Activated CD4-positive, alpha-beta T cell treated with anti-CD3 and anti-CD28 coated beads, Interleukin-2, amount 50 U/mL, for 1 hour (primary cell): ENCODE measurements at regions not wholly inside any gene's neighbourhood (a gene's known extent, or its start where the extent isn't known, plus 50 kb on each side); places are given as distances from the start of the nearest gene placed in this dataset.
"Not testable (repeated sequence)": the region's sequence is repeated elsewhere in the genome, so short reads cannot be mapped to it uniquely, and the experiment has no call there.

Experiments
- DNase-seq: peaks from one replicate; pipeline ENCODE4 v3.0.0-alpha.2; 2020

GRCh38 chr3:27585429-27585828 lies 101.2 kb upstream of the SLC4A7 start:
- DNase-seq, result no peak

- DNase-seq, result no peak
These were observed 100.7 kb upstream of the SLC4A7 start for GRCh38 chr3:27584874-27585273.

GRCh38 chr3:27581852-27582251 lies 97.7 kb upstream of the SLC4A7 start:
- DNase-seq, result no peak

GRCh38 chr3:27578032-27578431 lies 93.8 kb upstream of the SLC4A7 start:
- no peak for DNase-seq

GRCh38 chr3:27577504-27577903 lies 93.3 kb upstream of the SLC4A7 start:
- no peak for DNase-seq

GRCh38 chr3:27576171-27576570 lies 92.0 kb upstream of the SLC4A7 start:
- DNase-seq, result no peak

- DNase-seq, result no peak
These were observed 91.3 kb upstream of the SLC4A7 start for GRCh38 chr3:27575499-27575898.

GRCh38 chr3:27574438-27574795 lies 90.2 kb upstream of the SLC4A7 start:
- no peak for DNase-seq

- DNase-seq, result no peak
These were observed 89.7 kb upstream of the SLC4A7 start for GRCh38 chr3:27573780-27574437.

- DNase-seq, result no peak
These were observed 89.0 kb upstream of the SLC4A7 start for GRCh38 chr3:27573138-27573537.

- DNase-seq, result no peak
These were observed 87.2 kb upstream of the SLC4A7 start for GRCh38 chr3:27571345-27571744.

GRCh38 chr3:27570421-27571106 lies 86.4 kb upstream of the SLC4A7 start:
- DNase-seq, result no peak

GRCh38 chr3:27568393-27568792 lies 84.2 kb upstream of the SLC4A7 start:
- DNase-seq, result no peak

- no peak for DNase-seq
These were observed 83.1 kb upstream of the SLC4A7 start for GRCh38 chr3:27567251-27567650.

GRCh38 chr3:27565201-27565852 lies 81.1 kb upstream of the SLC4A7 start:
- DNase-seq, result no peak

- DNase-seq, result no peak
These were observed 77.4 kb upstream of the SLC4A7 start for GRCh38 chr3:27561576-27561975.

- no peak for DNase-seq
These were observed 76.4 kb upstream of the SLC4A7 start for GRCh38 chr3:27560484-27561056.

- DNase-seq, result no peak
These were observed 75.7 kb upstream of the SLC4A7 start for GRCh38 chr3:27559835-27560234.

- DNase-seq, result no peak
These were observed 75.2 kb upstream of the SLC4A7 start for GRCh38 chr3:27559381-27559780.

- no peak for DNase-seq
These were observed 73.2 kb upstream of the SLC4A7 start for GRCh38 chr3:27557411-27557810.

GRCh38 chr3:27556887-27557286 lies 72.7 kb upstream of the SLC4A7 start:
- no peak for DNase-seq

GRCh38 chr3:27554706-27555105 lies 70.5 kb upstream of the SLC4A7 start:
- DNase-seq, result no peak

GRCh38 chr3:27553886-27554540 lies 69.8 kb upstream of the SLC4A7 start:
- no peak for DNase-seq

GRCh38 chr3:27552708-27553107 lies 68.5 kb upstream of the SLC4A7 start:
- DNase-seq, result not testable (repeated sequence)
